ENCODE measurements at regions not wholly inside any gene's neighbourhood (a gene's known extent, or its start where the extent isn't known, plus 50 kb on each side); places are given as distances from the start of the nearest gene placed in this dataset.
A peak's percentile ranks its signal among the peaks of the same experiment; 100 is the strongest.

- no peak for DNase-seq (ENCODE audit: low read depth)
Observed at GRCh38 chr6:120228297-120228696, 878.7 kb upstream of the MAN1A1 start.

- no peak for DNase-seq (ENCODE audit: low read depth)
Observed at GRCh38 chr6:120219339-120219738, 869.8 kb upstream of the MAN1A1 start.

GRCh38 chr6:120214088-120214499, 864.5 kb upstream of the MAN1A1 start:
- no peak for DNase-seq (ENCODE audit: low read depth)

GRCh38 chr6:120211955-120212792, 862.6 kb upstream of the MAN1A1 start:
- DNase-seq (ENCODE audit: low read depth), result no peak

- no peak for DNase-seq (ENCODE audit: low read depth)
Observed at GRCh38 chr6:120202878-120203277, 853.3 kb upstream of the MAN1A1 start.

DNA sequence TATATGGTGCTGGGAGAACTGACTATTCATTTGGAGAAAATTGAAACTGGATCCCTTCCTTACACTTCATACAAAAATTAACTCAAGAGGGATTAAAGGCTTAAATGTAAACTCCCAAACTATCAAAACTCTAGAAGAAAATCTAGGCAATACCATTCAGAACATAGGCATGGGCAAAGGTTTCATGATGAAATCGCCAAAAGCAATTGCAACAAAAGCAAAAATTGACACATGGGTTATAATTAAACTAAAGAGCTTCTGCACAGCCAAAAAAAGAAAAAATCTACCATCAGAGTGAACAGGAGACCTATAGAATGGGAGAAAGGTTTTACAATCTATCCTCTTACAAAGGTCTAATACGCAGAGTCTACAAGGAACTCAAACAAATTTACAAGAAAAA, 851.3 kb upstream of the MAN1A1 start:
- no peak for DNase-seq (ENCODE audit: low read depth)

- peak; percentile 29 for DNase-seq (ENCODE audit: low read depth)
Observed at GRCh38 chr6:120198033-120198432, 848.5 kb upstream of the MAN1A1 start.

DNA sequence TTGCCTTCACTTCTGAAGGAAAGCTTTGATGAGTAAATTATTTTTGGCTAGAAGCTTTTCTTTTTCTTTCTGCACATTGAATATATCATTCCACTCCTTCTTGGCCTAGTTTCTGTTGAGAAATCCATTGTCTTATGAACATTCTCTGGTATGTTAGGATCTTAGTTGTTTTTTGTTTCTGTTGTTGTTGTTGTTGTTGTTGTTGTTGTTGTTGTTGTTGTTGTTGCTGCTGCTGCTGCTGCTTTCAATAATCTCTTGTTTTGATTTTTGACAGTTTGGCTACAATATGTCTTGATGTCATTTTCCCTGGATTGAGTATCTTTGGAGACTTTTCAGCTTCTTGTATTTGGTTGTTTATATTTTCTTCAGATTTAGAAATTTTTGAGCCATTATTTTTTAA, 836.5 kb upstream of the MAN1A1 start:
- no peak for DNase-seq (ENCODE audit: low read depth)

GRCh38 chr6:120173250-120173649, 823.7 kb upstream of the MAN1A1 start:
- DNase-seq (ENCODE audit: low read depth), result no peak

- DNase-seq (ENCODE audit: low read depth), result no peak
Observed at GRCh38 chr6:120164531-120164930, 815.0 kb upstream of the MAN1A1 start.

DNA sequence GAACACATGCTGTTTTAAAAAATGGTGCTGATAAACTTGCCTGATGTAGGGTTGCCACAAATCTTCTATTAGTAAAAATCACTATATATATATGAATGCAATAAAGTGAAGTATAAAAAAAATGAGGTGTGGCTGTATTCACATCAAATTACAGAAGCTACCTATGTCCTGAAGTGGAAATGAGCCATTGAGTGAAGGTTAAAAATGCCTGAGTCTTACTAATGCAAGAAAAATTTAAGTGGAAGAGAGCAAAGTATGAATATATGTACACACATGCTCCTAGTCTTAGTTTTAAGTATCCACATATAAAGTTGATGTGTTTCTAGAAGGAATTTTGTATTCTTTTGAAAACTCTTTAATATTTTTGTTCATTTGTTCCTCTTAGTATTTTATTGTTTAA, 808.3 kb upstream of the MAN1A1 start:
- DNase-seq (ENCODE audit: low read depth), result no peak

GRCh38 chr6:120147071-120147871, 797.7 kb upstream of the MAN1A1 start:
- DNase-seq (ENCODE audit: low read depth), result no peak

DNA sequence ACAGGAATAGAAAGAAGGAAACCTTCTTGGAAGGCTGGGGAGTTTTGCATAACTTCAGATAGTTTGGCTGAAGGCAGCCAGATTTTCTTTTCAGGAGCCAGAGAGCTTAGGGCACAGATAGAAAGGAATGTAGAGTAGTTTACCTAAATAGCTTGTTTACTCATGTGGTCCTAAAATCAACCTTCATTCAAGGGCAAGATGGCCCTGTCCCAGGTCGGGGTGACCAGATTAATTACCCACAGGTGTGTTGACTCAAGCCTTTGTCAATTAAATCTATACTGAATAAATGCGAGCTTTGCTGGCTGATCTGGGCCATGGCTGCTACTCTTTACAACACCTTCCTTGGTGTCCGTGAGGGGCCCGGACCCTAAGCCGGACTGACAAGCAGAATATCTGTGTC, 792.0 kb upstream of the MAN1A1 start:
- DNase-seq (ENCODE audit: low read depth), result no peak

DNA sequence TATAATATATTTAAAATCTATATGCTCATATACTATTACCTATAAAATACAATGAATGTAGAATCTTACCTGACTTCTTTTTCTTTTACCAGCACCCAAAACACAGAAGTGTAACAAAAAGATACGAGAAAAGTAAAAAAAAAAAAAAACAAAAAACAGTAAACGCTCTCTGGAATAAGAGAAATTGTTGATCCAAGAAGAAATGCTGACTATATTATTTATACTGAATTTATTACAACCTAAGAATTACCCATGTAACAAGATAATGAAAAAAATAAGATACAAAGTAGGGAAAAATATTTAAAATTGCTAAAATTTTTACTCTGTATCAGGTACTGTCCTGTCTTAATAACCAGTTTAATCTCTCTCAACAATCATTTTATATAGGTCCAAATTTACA, 787.9 kb upstream of the MAN1A1 start:
- DNase-seq (ENCODE audit: low read depth), result no peak

- DNase-seq (ENCODE audit: low read depth), result no peak
Observed at GRCh38 chr6:120129228-120129627, 779.7 kb upstream of the MAN1A1 start.

- no peak for DNase-seq (ENCODE audit: low read depth)
Observed at GRCh38 chr6:120122401-120122800, 772.8 kb upstream of the MAN1A1 start.

DNA sequence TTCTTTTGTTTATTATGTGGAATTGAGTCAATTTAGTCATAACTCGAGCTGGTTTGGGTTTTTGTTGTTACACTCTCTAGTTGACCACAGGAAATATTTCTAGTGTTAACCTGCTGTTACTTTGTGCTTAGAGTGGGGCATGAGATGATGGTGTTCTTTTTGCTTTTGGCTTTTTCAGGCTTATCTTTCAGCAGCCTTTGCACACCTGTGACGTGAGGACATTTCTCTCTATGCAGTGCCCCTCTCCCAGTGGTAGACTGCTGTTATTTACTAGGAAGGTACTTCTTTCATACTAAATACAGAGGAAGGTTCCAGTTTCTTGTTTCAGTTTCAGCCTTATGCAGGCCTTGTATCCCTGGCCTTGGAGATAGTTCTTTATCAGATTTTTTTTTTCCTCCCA, 766.8 kb upstream of the MAN1A1 start:
- DNase-seq (ENCODE audit: low read depth), result no peak

DNA sequence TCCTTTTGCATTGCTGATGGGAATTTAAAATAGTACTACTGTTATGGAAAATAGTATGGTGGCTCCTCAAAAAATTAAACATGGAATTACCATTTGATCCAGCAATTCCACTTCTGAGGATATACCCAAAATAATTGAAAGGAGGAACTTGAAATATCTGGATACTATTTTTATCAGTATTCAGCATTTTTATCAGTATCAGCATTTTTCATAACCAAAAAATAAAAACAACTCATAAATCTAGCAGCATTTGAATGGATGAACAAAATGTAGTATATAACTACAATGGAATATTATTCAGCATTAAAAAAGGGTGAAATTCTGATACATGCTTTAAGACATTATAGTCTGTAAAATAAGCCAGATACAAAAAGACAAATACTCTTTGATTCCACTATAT, 763.4 kb upstream of the MAN1A1 start:
- DNase-seq (ENCODE audit: low read depth), result no peak

GRCh38 chr6:120111001-120111400, 761.4 kb upstream of the MAN1A1 start:
- DNase-seq (ENCODE audit: low read depth), result no peak

DNA sequence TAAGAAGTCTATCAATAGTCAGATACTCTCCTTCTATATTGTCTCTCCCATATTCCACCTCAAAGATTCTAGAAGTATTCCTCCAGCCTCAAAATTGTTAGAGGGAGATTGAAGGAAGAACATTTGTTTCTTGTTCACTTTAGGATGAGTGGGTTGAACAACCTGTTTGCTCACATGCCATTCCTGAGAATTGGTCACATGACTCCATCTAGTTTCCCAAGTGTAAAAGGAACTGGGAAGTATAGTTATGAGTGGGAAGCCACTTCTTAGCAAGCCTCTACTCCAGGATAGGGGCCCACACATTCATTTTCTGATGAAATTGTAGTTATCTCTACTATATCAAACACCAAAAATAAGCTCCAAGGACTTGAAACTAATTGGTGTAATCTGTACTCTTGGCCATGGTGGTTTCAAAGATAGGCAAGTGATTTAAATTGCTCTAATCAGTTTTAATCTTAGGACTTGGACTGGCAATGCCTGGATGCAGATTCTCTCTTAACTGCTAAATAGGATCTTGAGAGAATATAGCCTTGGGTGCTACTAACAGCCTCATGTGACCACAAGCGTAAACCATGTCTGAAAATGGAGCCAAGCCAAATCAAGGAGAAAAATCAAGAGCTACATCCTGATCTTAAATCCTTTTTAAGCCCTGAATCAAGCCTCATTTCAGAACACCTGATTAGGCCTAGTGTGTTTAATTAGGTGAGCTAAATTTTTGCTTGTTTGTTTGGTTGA, 758.7 kb upstream of the MAN1A1 start:
- no peak for DNase-seq (ENCODE audit: low read depth)

- DNase-seq (ENCODE audit: low read depth), result no peak
Observed at GRCh38 chr6:120103618-120104017, 754.1 kb upstream of the MAN1A1 start.

DNA sequence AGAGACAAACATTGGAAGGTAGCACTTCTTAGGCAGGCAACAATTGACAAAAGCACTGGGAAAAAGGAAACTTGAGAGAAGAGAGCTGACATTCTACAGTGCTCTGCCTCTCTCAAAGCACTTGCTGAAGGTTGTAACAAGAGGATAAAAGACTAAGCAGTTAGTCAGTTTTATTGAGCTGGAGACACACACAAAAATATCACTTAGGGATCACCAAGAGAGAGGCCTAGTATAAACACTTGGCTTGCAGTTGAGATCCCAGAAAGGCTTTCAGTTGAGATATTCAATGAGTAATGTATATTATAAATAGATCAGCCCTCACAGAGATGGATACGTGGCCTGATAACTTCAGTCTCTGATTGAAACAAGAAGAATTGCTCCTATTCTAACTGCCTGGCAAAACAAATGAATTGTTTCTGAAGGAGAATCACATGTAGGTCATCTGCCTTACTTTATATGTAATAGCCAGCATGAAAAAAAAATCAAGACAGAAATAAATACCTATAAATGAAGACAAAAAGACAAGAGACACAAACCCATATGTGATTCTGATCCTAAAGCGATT, 747.2 kb upstream of the MAN1A1 start:
- DNase-seq (ENCODE audit: low read depth), result no peak

Measured in CMK (cell line).